ENCODE measurements at regions not wholly inside any gene's neighbourhood (a gene's known extent, or its start where the extent isn't known, plus 50 kb on each side); places are given as distances from the start of the nearest gene placed in this dataset.
"Not testable (repeated sequence)": the region's sequence is repeated elsewhere in the genome, so short reads cannot be mapped to it uniquely, and the experiment has no call there.

GRCh38 chrX:116526010-116526409 lies 63.2 kb upstream of the CT83 start:
- Mint-ChIP-seq H3K4me1 (no peaks in the 10 kb centered on the region), H3K27ac (no peak overlapping the region), H3K36me3 (no peaks in the 10 kb centered on the region), H3K27me3 (no peaks in the 10 kb centered on the region), H3K9me3 (peaks cover 0 to 3% (median 0%) of the 10 kb centered on the region in 3 donors), H3K4me3 (no peak overlapping the region)
- POLR2A ChIA-PET = no interaction called here
- no peaks in the 10 kb centered on the region for H3K27me3 ChIP-seq (replicated peaks in 1 of 2; ENCODE audit: control insufficient read depth in 2 of 2, extremely low read depth in 1 of 2, insufficient read depth in 2 of 2, low read length in 1 of 2)
- H3K36me3 ChIP-seq (ENCODE audit: control insufficient read depth in 2 of 2, extremely low read depth in 1 of 2, insufficient read depth in 1 of 2, low read length in 1 of 2) = no peaks in the 10 kb centered on the region
- DNase-seq = no peak
- no CpG with 5 or more reads among the region's 3 CpGs for WGBS (ENCODE audit: insufficient coverage)
- H3K27ac ChIP-seq (ENCODE audit: low read length) = no peak overlapping the region
- no peaks in the 10 kb centered on the region for H3K4me1 ChIP-seq (ENCODE audit: control insufficient read depth in 1 of 2, extremely low read depth in 1 of 2, insufficient read depth in 2 of 2, low read length in 2 of 2)
- H3K9me3 ChIP-seq = no peaks in the 10 kb centered on the region
- no peak overlapping the region for H3K4me3 ChIP-seq (ENCODE audit: control insufficient read depth in 1 of 2, extremely low read depth in 1 of 2, low read length in 1 of 2)
- CTCF ChIA-PET = interaction anchor here in 1 of 2 donors (0.6 kb wide), 1 partner anchor 100 kb away, joined by 3 read pairs; no protein-coding TSS in a partner anchor
- ATAC-seq (replicated peaks in 1 of 4) = no peak

GRCh38 chrX:116520280-116520679 lies 57.5 kb upstream of the CT83 start:
- POLR2A ChIA-PET; H3K4me1 Mint-ChIP-seq; H3K9me3 ChIP-seq; H3K4me3 ChIP-seq (ENCODE audit: control insufficient read depth in 1 of 2, extremely low read depth in 1 of 2, low read length in 1 of 2); ATAC-seq (replicated peaks in 1 of 4); CTCF ChIA-PET; H3K4me1 ChIP-seq (ENCODE audit: control insufficient read depth in 1 of 2, extremely low read depth in 1 of 2, insufficient read depth in 2 of 2, low read length in 2 of 2); H3K9me3 Mint-ChIP-seq; H3K36me3 ChIP-seq (ENCODE audit: control insufficient read depth in 2 of 2, extremely low read depth in 1 of 2, insufficient read depth in 1 of 2, low read length in 1 of 2); H3K27ac Mint-ChIP-seq; H3K27me3 ChIP-seq (replicated peaks in 1 of 2; ENCODE audit: control insufficient read depth in 2 of 2, extremely low read depth in 1 of 2, insufficient read depth in 2 of 2, low read length in 1 of 2); H3K36me3 Mint-ChIP-seq; H3K4me3 Mint-ChIP-seq; H3K27ac ChIP-seq (ENCODE audit: low read length); DNase-seq; H3K27me3 Mint-ChIP-seq: not testable (repeated sequence)
- 93% methylated on average over 3 of the region's 18 CpGs for WGBS (ENCODE audit: insufficient coverage)

All from T-cell (primary cell).